Esophagus squamous epithelium (tissue), 4 donors: ENCODE measurements at regions not wholly inside any gene's neighbourhood (a gene's known extent, or its start where the extent isn't known, plus 50 kb on each side); places are given as distances from the start of the nearest gene placed in this dataset.

Experiments
- CTCF ChIP-seq, 6 experiments: fragments of 450-650 bp in 4 of 6; fragments of 200-600 bp in 2 of 6; sonication (generic) in 2 of 6; IDR thresholded peaks; one replicate each; pipeline ENCODE4 v1.5.1; 2016 to 2019; ENCODE audit warnings: antibody characterized with exemption in 6 of 6, mild to moderate bottlenecking in 4 of 6, moderate library complexity in 4 of 6
- POLR2A ChIP-seq, 4 donors: fragments of 450-650 bp; IDR thresholded peaks; one replicate each; pipeline ENCODE4 v1.6.1; 2017; ENCODE audit warnings: antibody characterized with exemption in 4 of 4, mild to moderate bottlenecking in 4 of 4, moderate library complexity in 3 of 4

- no peak for TF ChIP-seq CTCF (IDR thresholded peaks at IDR 0.05)
- no peak for TF ChIP-seq POLR2A (IDR thresholded peaks at IDR 0.05)
These were observed 112.6 kb downstream of the ZNF664 start for GRCh38 chr12:124085419-124086296.
